OCI-LY7 (cell line): ENCODE measurements at regions not wholly inside any gene's neighbourhood (a gene's known extent, or its start where the extent isn't known, plus 50 kb on each side); places are given as distances from the start of the nearest gene placed in this dataset.

ENCODE experiments used
- BruUV-seq: library from RNA; stranded (reverse); fragments of 400-500 nt; replicated peaks from 2 replicates; lab custom pipeline; 2021; lab: Mats Ljungman, UMichigan
- CTCF ChIA-PET: fragments of 300-600 bp; sonication (Branson Sonifier 250); formaldehyde crosslinking; loops from one replicate; lab custom pipeline; 2022; ENCODE audit warnings: antibody characterized with exemption; ENCODE audit not compliant: unreplicated experiment; lab: Charles Lee
- POLR2A ChIA-PET: fragments of 300-600 bp; sonication (Branson Sonifier 250); formaldehyde crosslinking; loops from one replicate; lab custom pipeline; 2022; ENCODE audit warnings: antibody characterized with exemption; lab: Charles Lee
- DNase-seq: peaks from one replicate; pipeline ENCODE4 v3.0.0-alpha.2; 2015; ENCODE audit warnings: low spot score
- H2AFZ ChIP-seq: fragments of 200-600 bp; sonication (generic), shearing (Covaris generic); 2 replicates; pipeline ENCODE4 v1.6.1; 2014; ENCODE audit warnings: mild to moderate bottlenecking, antibody characterized with exemption, low read length, moderate library complexity
- H3K27ac ChIP-seq: fragments of 200-600 bp; sonication (generic); 2 replicates; pipeline ENCODE4 v1.5.1; 2014; ENCODE audit warnings: mixed run types, low read depth, mild to moderate bottlenecking, moderate library complexity, low read length, inconsistent platforms; ENCODE audit not compliant: poor library complexity, severe bottlenecking
- H3K36me3 ChIP-seq: fragments of 200-600 bp; sonication (generic); 2 replicates; pipeline ENCODE4 v1.6.1; 2014; ENCODE audit warnings: mild to moderate bottlenecking, antibody characterized with exemption, low read length, moderate library complexity, mixed read lengths; ENCODE audit not compliant: insufficient read depth
- H3K4me1 ChIP-seq: fragments of 200-600 bp; sonication (generic); 2 replicates; pipeline ENCODE4 v1.5.1; 2014; ENCODE audit warnings: mild to moderate bottlenecking, low read length; ENCODE audit not compliant: insufficient read depth, poor library complexity, severe bottlenecking
- H3K4me2 ChIP-seq: fragments of 200-600 bp; sonication (generic); 2 replicates; pipeline ENCODE4 v1.6.1; 2014; ENCODE audit warnings: mild to moderate bottlenecking, low read length
- H3K4me3 ChIP-seq: fragments of 200-600 bp; sonication (generic); 2 replicates; pipeline ENCODE4 v1.5.1; 2014; ENCODE audit warnings: mild to moderate bottlenecking, low read depth, low read length; ENCODE audit not compliant: poor library complexity, severe bottlenecking
- H3K79me2 ChIP-seq: fragments of 200-600 bp; sonication (generic); 2 replicates; pipeline ENCODE4 v1.6.1; 2016; ENCODE audit warnings: low read depth, mild to moderate bottlenecking, low read length, moderate library complexity, mixed read lengths; ENCODE audit not compliant: insufficient read depth
- H3K9me2 ChIP-seq: fragments of 200-600 bp; sonication (generic); 2 replicates; pipeline ENCODE4 v1.6.1; 2016; ENCODE audit warnings: mild to moderate bottlenecking, low read length, mixed read lengths; ENCODE audit not compliant: insufficient read depth
- H3K9me3 ChIP-seq: fragments of 200-600 bp; sonication (generic); 2 replicates; pipeline ENCODE4 v1.6.1; 2014; ENCODE audit warnings: mild to moderate bottlenecking, mixed run types, low read length, mixed read lengths
- H4K20me1 ChIP-seq: fragments of 200-600 bp; sonication (generic); 2 replicates; pipeline ENCODE4 v1.6.1; 2014; ENCODE audit warnings: mild to moderate bottlenecking, antibody characterized with exemption, low read length, moderate library complexity, mixed read lengths; ENCODE audit not compliant: insufficient read depth
- CTCF ChIP-seq: fragments of 200-600 bp; sonication (generic); conservative IDR thresholded peaks from 2 replicates; pipeline ENCODE4 v1.5.1; 2014; ENCODE audit warnings: mild to moderate bottlenecking, antibody characterized with exemption, low read length, moderate library complexity, mixed read lengths
- EZH2phosphoT487 ChIP-seq: fragments of 200-600 bp; sonication (generic); IDR thresholded peaks from 2 replicates; pipeline ENCODE4 v1.6.1; 2018; ENCODE audit warnings: low read depth, borderline replicate concordance, mild to moderate bottlenecking, mixed run types, antibody characterized with exemption, low read length, moderate library complexity, mixed read lengths
- intact Hi-C: fragments of 100-400 bp; cut with micrococcal nuclease; formaldehyde crosslinking; loops from one replicate; pipeline ENCODE4 v1.10.0; 2022; ENCODE audit not compliant: unreplicated experiment

- peaks cover 4% of the 10 kb centered on the region for H3K4me1 ChIP-seq
- H3K79me2 ChIP-seq, result peaks cover 3% of the 10 kb centered on the region; the same call in 1 of the 2 replicates
- intact Hi-C loops, result no loop called here
- no peak for DNase-seq
- H2AFZ ChIP-seq, result no peak overlapping the region
- BruUV-seq, result no TSS peak
- peaks cover 7% of the 10 kb centered on the region for H3K36me3 ChIP-seq
- no peak overlapping the region for H3K4me2 ChIP-seq
- ChIA-PET CTCF (no interaction called here), POLR2A (interaction anchor here (0.8 to 1.8 kb wide), 3 partner anchors 9 to 21 kb away, joined by 4 to 8 read pairs (median 6); no protein-coding TSS in a partner anchor)
- TF ChIP-seq EZH2phosphoT487, result no peak
- no peak for TF ChIP-seq CTCF
- H4K20me1 ChIP-seq, result no peaks in the 10 kb centered on the region
- H3K9me2 ChIP-seq, result no peaks in the 10 kb centered on the region
- H3K27ac ChIP-seq, result no peak overlapping the region
- H3K9me3 ChIP-seq, result no peaks in the 10 kb centered on the region
- no peak overlapping the region for H3K4me3 ChIP-seq
Measured at GRCh38 chr7:130935564-130936157, 201.7 kb upstream of the KLF14 start.

GRCh38 chr7:130936202-130936931, 202.4 kb upstream of the KLF14 start:
- intact Hi-C loops, result no loop called here
- Histone ChIP-seq H3K79me2 (peaks cover 10% of the 10 kb centered on the region; the same call in 1 of the 2 replicates), H3K9me2 (no peaks in the 10 kb centered on the region), H3K36me3 (peaks cover 10% of the 10 kb centered on the region), H4K20me1 (no peaks in the 10 kb centered on the region), H3K4me1 (peaks cover 11% of the 10 kb centered on the region), H3K9me3 (no peaks in the 10 kb centered on the region), H3K4me2 (no peak overlapping the region), H2AFZ (no peak overlapping the region), H3K4me3 (no peak overlapping the region), H3K27ac (no peak overlapping the region)
- no TSS peak for BruUV-seq
- ChIA-PET CTCF (no interaction called here), POLR2A (interaction anchor here (0.8 to 1.8 kb wide), 4 partner anchors 9 to 28 kb away, joined by 3 to 8 read pairs (median 5); no protein-coding TSS in a partner anchor)
- no peak for DNase-seq
- TF ChIP-seq EZH2phosphoT487 (no peak), CTCF (no peak)
